Urothelium cell line (cell line): ENCODE measurements at regions not wholly inside any gene's neighbourhood (a gene's known extent, or its start where the extent isn't known, plus 50 kb on each side); places are given as distances from the start of the nearest gene placed in this dataset.

ENCODE experiments used
- DNase-seq: peaks from one replicate; pipeline ENCODE4 v3.0.0; 2011; ENCODE audit warnings: low spot score, mixed read lengths
- FAIRE-seq: peaks from 2 replicates; lab custom pipeline; 2011; peaks lifted over from hg19 to GRCh38; lab: Jason Lieb, UNC

DNA sequence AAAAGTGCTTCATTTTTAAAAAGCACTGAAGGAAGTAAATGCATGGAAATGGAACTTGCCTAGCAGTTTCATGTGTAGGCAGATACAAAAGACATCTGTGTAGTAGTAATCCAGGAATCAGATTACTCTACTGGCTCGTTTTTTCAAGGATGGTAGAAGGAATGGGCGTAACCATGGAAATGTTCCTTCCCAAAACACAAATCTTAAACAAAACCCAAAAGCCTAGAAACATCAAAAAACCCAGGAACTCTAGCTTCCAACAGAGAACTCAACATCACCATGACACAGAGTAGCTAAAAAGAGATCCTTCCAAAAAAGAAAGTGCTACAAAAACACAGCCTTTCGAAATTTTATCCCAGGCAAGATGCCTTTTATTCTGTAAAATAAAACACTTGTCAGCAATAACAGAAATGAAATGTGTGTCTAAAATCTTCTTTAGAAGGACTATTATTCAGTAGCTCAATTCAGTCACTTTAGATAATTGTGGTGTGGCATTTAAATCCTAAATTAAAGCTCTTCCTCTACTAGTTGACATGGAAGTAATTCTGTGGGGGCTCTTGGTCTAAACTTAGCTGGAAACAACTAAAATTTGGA lies 81.7 kb downstream of the FAM217A start:
- FAIRE-seq (no peak), DNase-seq (no peak)

DNA sequence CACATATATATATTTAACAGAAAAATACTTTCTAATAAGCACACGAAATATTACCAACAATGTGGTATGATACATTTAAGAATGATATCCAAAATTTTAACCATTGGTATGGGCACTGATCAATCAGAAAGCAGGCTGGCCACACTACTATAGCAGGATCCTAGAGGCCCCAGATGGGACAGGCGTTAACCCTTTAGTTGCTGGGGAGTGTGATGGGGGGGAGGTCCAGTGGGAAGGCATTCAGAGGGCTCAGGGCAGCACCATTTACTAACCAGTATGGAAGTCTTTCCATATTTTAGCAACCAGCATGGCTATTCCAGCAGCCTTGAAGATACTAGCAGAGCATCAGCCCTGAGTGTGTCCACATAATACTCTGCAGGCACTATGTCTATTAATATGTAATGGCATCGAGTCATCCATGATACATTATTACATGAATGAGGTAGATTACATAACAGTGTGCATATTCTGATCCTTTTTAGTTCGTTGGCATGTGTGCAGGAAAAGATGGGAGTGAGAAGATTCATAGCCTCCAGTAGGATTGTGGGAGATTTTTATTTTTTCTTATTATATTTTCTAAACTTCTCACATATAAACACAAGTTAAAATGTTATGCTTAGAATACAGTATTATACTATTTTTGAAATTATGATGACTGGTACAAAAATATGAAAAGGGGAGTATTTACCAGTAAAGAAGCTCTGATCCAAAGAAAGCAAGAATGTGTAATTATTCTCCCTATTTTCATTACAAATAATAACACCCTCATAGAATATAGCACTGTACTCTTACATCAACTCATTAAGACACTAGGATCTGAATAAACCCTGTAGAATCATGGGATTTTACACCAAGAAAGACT lies 78.9 kb downstream of the FAM217A start:
- FAIRE-seq (no peak), DNase-seq (no peak)

DNA sequence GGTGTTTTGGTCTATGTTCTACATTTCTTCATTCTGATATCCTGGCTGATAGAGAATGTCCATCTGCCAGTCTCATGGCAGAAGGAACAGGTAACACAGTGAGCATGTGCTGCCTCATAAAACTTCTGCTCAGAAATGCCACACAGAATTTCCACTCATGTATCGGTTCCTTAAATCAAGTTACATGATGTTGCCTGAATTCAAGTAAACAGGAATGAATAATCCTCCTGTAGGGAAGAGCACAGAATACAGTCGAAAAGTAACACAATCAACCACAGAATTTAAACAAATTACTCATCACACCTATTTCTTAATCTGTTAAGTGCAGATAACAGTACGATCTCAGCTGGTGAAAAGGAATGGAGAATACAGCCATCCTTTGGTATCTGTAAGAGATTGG lies 74.7 kb downstream of the FAM217A start:
- FAIRE-seq (no peak), DNase-seq (no peak)

GRCh38 chr6:4008324-4009047 lies 70.5 kb downstream of the FAM217A start:
- no peak for FAIRE-seq

DNA sequence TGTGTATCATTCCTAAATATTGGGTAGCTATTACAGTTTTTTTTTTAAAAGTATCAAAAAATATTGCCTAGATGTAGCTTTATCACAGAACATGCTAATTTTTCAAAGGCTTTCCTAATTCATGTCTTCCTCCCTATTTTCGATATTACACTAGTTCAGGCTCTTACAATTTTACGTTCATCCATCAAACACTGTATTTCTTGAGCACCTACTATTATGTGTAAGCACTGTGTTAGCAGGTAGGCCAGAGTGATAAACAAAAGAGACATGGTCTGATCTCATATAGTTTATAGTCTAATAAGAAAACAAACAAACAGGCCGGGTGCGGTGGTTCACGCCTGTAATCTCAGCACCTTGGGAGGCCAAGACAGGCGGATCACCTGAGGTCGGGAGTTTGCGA lies 69.5 kb downstream of the FAM217A start:
- DNase-seq (no peak), FAIRE-seq (no peak)

More at GRCh38 chr6:4008324-4009047, 70.5 kb downstream of the FAM217A start:
- peak; percentile 30 for DNase-seq

- FAIRE-seq, result no peak
- no peak for DNase-seq
Observed at GRCh38 chr6:4010048-4010447, 68.9 kb downstream of the FAM217A start.

GRCh38 chr6:4010689-4011090 lies 68.2 kb downstream of the FAM217A start:
- no peak for DNase-seq
- FAIRE-seq, result no peak

DNA sequence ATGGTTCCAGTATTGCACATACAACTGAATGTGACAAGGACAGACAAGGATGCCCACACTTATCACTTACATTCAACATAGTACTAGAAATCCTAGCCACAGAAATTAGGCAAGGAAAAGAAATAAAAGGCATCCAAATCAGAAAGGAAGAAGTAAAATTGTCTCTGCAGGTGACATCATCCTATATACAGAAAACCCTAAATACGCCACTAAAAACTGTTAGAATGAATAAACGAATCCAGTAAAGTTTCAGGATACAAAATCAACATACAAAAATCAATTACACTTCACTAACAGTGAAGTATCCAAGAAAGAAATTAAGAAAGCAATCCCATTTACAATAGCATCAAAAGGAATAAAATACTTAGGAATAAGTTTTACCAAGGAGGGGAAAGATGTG lies 66.1 kb downstream of the FAM217A start:
- no peak for FAIRE-seq
- DNase-seq, result no peak

DNA sequence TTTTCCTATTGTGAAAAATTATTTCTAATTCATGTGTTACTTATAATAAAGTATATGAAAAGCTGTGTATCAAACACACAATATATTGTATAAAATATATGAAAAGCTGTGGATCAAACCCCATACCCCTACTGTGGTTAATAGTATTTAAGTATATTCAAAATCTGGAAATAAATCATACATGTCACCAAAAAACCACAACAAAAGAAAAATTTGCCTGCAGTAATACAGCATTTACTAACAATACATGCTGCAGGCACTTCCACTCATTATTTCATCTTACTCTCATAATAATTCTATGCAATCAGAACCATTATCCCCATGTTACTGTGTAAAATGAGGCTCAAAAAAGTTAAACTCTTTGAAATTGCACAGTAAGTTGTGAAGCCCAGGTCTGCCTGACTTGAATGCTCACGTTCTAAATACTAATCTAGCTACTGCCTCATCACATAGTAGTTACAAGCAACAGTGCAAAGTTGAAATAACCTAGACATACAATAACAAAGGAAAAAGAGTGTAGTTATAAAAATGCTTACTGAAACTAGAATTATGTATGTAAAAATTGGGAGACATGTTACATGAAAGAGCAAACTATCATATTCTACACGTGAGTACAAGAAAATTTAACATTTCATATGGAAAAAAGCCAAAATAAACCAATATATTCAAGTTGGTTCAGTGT lies 61.7 kb downstream of the FAM217A start:
- DNase-seq, result no peak
- FAIRE-seq, result no peak

- no peak for FAIRE-seq
- peak; percentile 8 for DNase-seq
Observed at GRCh38 chr6:4017834-4018170, 61.1 kb downstream of the FAM217A start.

DNA sequence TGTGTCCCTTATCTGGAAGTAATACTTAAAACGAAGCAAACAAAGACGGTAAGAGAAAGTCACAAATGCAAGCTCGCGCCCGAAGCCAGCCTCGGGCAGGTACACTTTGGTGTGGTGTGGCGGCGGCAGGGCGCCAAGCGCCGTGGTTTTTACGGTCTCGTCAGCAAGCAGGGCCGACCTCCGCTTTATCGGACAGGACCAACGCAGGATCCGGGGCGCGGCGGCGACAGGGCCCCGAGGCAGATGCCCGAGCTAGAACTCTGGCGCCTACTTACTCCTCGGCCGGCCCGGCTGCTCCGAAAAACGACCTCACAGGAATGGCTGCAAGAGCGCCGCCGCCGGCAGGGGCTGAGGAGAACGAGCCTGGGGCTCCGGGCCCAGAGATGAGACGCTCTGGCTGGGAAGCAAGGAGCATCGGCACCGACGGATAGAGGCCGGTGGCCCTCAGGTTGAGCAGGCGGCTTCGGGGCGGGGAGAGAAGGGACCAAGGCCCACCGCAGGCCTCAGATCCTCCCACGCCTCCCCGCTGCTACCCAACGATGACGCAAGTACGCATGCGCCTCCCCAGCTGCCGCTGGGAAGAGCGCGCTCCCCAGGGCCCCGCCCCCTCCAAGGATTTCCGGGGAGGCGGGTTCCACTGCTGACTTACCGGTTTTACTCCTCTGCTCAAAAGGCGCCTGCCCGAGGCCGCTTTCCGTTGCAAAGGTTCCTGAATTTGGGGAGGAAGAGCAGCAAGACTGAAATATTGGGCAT lies 60.6 kb downstream of the FAM217A start:
- DNase-seq, result peak; percentile 94
- no peak for FAIRE-seq
